ENCODE measurements at regions not wholly inside any gene's neighbourhood (a gene's known extent, or its start where the extent isn't known, plus 50 kb on each side); places are given as distances from the start of the nearest gene placed in this dataset.

- Histone ChIP-seq H2AK5ac (ENCODE audit: insufficient read length, low read length) (no peak overlapping the region), H4K5ac (ENCODE audit: insufficient read length, low read depth, low read length) (no peak overlapping the region), H3K4me1 (ENCODE audit: insufficient read depth, low read length) (no peaks in the 10 kb centered on the region), H2BK5ac (ENCODE audit: insufficient read length, low read length) (no peak overlapping the region), H2BK20ac (ENCODE audit: low read depth, low read length, poor library complexity, severe bottlenecking) (no peak overlapping the region), H3K4ac (ENCODE audit: low read depth, low read length) (no peak overlapping the region), H3K18ac (ENCODE audit: insufficient read length, low read depth, low read length) (no peak overlapping the region), H2BK120ac (ENCODE audit: low read depth, low read length, poor library complexity, severe bottlenecking) (no peak overlapping the region), H3K23me2 (ENCODE audit: insufficient read length, low read depth, low read length, poor library complexity, severe bottlenecking) (no peaks in the 10 kb centered on the region), H3T11ph (ENCODE audit: low read length) (no peak overlapping the region), H4K91ac (ENCODE audit: insufficient read length, low read depth, low read length) (no peak overlapping the region), H3K79me1 (ENCODE audit: insufficient read depth, low read depth, low read length, poor library complexity, severe bottlenecking) (no peaks in the 10 kb centered on the region), H3K27me3 (ENCODE audit: insufficient read depth, low read length) (no peaks in the 10 kb centered on the region), H3K14ac (ENCODE audit: insufficient read depth, low read length) (no peak overlapping the region), H3K23ac (ENCODE audit: insufficient read length, low read depth, low read length) (no peak overlapping the region), H3K4me2 (ENCODE audit: insufficient read depth, insufficient read length, low read length) (no peak overlapping the region), H3K79me2 (ENCODE audit: insufficient read depth, low read length) (no peaks in the 10 kb centered on the region), H2BK12ac (ENCODE audit: insufficient read length, low read depth, low read length) (no peak overlapping the region), H4K20me1 (ENCODE audit: control insufficient read depth, insufficient read depth, insufficient read length) (no peaks in the 10 kb centered on the region), H2AFZ (ENCODE audit: low read length) (no peak overlapping the region), H2BK15ac (ENCODE audit: low read depth, low read length) (no peak overlapping the region), H3K9me3 (ENCODE audit: control insufficient read depth, low read depth, low read length) (no peaks in the 10 kb centered on the region), H3K56ac (ENCODE audit: insufficient read length, low read depth, low read length) (no peak overlapping the region), H4K8ac (replicated peaks; ENCODE audit: insufficient read length, low read depth, low read length) (no peak overlapping the region), H3K9ac (ENCODE audit: extremely low read depth, insufficient read length, low read length) (no peak overlapping the region), H3K27ac (ENCODE audit: insufficient read length, low read depth, low read length) (no peak overlapping the region)
- Mint-ChIP-seq H3K4me1 (no peaks in the 10 kb centered on the region; a peak in 1 of 4 replicates), H3K9me3 (peaks cover 4 to 6% of the 10 kb centered on the region in 2 experiments; a peak in 2 of 5 replicates), H3K4me3 (no peak overlapping the region), H3K36me3 (ENCODE audit: insufficient read depth in 1 of 3, low read depth in 3 of 3) (peaks cover 0 to 4% (median 0%) of the 10 kb centered on the region in 3 experiments; a peak in 1 of 7 replicates), H3K27me3 (ENCODE audit: low read depth) (no peaks in the 10 kb centered on the region), H3K27ac (no peak overlapping the region)
- no peak for DNase-seq
- no peak for TF ChIP-seq CTCF (conservative IDR thresholded peaks at IDR 0.05)
- no CpG with 5 or more reads among the region's 1 CpG for WGBS (ENCODE audit: extremely low coverage, insufficient read length, low lambda C conversion rate)
These were observed 138.0 kb upstream of the IRS2 start for GRCh38 chr13:109924376-109924775.
